HG02870 (cell line): ENCODE measurements at regions not wholly inside any gene's neighbourhood (a gene's known extent, or its start where the extent isn't known, plus 50 kb on each side); places are given as distances from the start of the nearest gene placed in this dataset.
"Not testable (repeated sequence)": the region's sequence is repeated elsewhere in the genome, so short reads cannot be mapped to it uniquely, and the experiment has no call there.

Experiments used
- ATAC-seq: cut with Tn5 transposase; IDR thresholded peaks from one replicate; pipeline ENCODE4 v1.9.1; 2021; ENCODE audit warnings: mild to moderate bottlenecking, moderate library complexity; ENCODE audit not compliant: unreplicated experiment

DNA sequence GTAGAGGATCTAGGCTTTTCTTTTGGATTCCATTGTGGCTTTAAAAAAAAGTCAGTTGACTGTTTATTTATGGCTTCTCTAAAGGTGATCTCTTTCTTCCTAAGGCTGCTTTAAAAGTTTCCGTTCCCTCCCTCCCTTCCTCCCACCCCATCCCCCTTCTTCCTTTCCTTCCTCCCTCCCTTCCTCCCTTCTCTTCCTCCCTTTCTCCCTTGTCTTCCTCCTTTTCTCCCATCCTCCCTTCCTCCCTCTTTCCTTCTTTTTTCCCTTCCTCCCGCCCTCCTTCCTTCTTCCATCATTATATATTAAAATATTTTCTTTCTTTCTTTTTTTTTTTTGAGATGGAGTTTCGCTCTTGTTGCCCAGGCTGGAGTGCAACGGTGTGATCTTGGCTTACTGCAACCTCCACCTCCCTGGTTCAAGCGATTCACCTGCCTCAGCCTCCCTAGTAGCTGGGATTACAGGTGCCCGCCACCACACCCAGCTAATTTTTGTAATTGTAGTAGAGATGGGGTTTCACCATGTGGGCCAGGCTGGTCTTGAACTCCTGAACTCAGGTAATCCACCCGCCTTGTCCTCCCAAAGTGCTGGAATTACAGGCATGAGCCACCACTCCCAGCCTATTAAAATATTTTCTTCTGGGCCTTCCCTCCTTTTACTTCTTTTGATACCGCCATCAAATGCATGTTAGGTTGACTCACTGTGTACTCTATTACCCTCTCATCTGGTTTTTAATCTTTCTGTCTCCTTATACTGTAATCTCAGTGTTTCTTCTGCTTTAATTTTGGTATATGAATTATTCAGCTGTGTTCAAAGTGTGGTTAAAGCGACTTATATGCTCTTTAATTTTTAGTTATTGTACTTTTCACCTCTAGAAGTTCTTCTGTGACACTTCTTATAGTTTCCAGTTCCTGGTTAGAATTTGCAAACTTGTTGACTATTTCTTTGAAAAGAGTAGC is 59.2 kb upstream of the ATP5PO start:
- ATAC-seq, result no peak

DNA sequence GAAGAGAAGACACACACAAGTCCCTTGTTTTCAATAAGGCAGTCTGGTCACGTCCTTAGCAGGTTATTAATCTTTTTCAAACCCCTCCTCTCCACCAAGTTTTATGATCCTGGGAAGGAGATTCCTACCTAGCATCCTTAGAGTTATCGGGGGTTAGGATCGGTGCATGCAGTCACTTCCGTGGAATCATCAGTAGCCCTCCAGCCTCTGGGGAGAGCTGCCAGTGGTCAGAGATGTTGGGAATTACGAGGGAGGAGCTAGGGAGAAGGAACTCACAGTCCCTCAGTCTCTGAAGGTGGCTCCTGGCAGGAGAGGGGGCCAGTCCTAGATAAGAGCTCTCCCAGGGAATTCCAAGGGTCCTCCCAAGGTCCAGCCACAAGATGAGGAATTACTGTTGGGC is 57.7 kb upstream of the ATP5PO start:
- ATAC-seq, result no peak

DNA sequence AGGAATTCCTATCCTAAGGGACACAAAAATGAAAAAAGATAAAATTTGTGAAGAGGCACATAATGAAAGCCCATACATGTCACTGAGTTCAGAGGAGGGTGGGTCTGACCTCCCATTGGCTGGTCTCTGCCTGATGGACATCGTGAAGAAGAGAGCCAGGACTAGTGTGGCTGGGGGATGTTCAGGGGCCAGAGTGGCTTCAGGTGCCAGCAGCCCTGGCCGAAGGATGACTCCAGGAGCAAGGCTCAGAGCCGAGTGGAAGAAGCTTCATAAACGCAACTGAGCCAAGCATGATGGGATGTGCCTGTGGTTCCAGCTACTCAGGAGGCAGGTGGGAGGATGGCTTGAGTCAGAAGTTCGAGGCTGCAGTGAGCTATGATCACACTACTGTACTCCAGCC is 56.9 kb upstream of the ATP5PO start:
- ATAC-seq, result no peak

DNA sequence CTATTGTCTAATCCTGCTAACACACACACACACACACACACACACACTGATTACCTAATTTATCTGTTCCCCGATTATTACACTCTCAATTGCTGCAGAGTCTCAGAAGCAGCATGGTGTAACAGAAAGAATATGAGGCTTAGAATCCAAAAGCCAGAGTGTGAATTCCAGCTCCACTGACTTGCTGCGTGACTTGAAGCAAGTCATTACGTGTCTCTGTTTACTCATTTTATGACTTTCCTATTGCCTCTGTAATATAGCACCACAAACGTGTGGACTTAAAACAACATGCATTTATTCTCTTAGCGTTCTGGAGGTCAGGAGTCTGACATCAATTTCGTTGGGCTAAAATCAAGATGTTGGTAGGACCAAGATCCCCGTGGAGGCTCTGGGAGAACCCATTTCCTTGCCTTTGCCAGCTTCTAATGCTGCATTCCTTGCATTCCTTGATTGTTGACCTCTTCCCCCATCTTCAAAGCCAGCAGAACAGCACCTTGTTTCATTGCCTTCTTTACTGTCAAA is 55.9 kb upstream of the ATP5PO start:
- ATAC-seq, result no peak

DNA sequence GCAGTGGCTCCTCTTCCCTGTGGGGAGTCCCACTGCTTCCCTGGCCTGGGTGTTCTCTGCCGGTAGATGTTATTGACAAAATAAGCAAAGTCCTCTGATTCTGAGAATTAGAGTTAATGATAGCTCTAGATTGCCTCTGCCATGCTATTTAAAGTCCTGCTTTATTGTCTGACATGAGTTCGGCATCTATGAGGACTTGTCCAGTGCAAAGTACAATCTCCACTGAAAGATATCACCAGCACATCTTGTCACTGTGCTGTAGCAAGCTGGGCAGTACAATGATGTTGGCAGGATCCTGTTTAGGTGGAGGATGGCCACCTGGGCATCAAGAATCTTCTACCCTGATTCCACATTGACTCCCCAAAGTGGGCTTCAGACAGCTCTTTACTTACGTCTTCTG is 54.0 kb upstream of the ATP5PO start:
- no peak for ATAC-seq

DNA sequence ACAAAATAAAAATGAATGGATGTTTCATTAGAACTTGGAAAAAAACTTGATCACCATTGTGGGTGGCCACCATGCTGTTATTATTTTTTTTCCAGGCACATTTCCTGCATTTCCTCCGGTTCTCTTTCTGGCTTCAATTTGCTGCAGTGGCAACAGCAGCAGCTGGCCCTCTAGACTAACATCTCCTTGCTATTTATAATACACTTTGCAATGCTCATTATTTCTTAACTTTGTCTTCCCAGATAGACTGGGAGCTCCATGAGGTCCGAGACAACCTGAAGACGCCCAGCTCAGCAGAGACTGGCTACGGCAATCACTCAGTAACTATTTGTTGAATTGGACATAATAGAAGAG is 53.4 kb upstream of the ATP5PO start:
- no peak for ATAC-seq

DNA sequence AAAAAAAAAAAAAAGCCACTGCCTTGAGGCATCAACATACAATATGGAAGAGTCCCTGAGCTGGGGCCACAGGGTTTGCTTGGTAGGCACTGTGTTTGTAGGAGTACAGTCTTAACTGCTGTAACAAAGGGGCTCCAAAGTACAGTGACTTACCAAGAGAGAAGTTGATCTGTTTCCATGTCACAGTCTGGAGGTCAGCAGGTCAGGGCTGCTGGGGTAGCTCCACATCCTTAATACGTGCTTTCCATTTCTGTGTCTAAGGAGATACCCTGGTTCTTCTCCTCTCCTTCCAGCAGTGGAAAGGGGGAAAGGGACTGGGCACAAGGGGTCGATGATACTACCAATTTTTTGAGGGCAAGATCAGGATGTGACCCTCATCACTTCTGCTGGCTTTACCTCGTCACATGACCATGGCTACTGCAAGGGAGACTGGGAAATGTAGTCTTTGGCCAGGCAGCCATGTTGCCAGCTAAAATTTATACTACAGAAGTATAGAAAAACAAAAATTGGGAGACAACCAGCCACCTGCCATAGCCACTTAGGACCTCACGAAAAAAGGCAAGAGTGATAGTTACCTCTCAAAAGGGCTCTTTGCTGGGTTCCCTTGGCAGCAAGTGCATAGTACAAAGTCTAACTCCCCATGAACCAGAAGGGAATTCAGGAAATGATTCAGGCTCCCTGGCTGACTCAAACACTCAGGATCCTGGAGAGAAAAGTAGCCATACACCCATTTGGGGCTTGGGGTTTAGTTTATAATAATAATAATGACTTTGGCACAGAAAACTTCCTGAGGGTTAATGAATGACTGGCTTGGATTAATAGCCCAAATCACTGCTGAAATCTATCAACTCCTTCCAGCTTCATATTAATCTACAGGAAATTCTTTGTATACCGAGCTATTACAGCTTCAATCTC is 52.7 kb upstream of the ATP5PO start:
- ATAC-seq, result no peak

DNA sequence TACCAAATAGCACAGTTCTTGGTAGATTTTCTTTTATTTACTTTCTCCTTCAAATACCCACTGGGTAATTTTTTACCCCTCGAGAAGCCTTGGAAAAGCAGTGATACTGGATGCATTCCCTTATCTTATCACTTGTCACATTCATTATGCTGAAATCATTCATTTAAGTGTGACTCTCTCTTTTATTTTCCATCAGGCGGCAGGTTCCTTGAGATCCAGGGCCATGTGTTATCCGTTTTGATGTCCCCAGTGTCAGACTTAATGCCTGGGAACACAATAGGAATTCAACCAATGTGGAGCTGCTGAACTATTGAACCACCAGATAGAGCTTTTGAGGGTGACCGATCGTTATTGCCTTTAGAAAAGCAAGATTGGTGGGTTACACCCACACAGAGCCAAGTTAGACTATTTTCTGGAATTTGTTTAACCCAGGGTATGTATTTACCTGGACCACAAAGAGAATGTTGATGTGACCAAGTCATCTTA is 51.5 kb upstream of the ATP5PO start:
- no peak for ATAC-seq

DNA sequence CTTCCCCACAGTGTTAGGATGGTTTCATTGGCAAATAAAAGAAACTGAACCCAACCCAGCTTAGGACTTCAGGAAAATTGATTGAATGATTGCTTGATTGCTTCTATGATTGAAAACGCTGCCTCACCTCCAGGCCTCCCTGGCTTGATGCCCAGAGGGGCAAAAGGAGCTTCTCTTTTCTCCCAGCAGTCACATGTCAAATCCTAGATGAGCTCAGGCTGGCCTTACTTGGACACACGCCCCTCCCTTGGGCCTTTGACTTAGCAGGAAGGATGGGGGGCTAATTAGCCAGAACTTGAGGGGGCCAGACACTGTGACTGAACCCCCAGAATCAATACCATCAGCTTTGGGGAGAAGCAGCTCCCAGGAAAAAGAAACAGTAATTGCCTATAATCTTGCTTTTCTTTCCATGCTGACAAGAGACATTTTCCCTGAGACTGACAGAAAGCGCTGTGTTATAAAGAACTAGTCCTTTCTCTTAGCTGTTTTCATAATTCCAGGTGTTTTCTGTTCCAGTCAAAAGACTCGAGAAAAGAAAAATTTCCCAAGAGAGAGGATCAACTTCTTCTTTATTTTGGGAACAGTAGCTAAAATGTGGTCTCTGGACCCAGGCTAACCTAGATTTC is 50.8 kb upstream of the ATP5PO start:
- ATAC-seq, result no peak

DNA sequence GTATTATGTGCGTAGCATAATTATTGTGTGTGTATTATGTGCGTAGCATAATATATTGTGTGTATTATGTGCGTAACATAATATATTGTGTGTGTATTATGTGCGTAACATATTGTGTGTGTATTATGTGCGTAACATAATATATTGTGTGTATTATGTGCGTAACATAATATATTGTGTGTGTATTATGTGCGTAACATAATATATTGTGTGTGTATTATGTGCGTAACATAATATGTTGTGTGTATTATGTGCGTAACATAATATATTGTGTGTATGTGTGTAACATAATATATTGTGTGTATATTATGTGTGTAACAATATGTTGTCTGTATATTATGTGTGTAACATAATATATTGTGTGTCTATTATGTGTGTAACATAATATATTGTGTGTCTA is 50.1 kb upstream of the ATP5PO start:
- ATAC-seq, result not testable (repeated sequence)
